ENCODE measurements at regions not wholly inside any gene's neighbourhood (a gene's known extent, or its start where the extent isn't known, plus 50 kb on each side); places are given as distances from the start of the nearest gene placed in this dataset.

GRCh38 chr7:17070231-17070708 is 188.5 kb upstream of the AGR3 start (continued):
- TF ChIP-seq, protein P1, sequence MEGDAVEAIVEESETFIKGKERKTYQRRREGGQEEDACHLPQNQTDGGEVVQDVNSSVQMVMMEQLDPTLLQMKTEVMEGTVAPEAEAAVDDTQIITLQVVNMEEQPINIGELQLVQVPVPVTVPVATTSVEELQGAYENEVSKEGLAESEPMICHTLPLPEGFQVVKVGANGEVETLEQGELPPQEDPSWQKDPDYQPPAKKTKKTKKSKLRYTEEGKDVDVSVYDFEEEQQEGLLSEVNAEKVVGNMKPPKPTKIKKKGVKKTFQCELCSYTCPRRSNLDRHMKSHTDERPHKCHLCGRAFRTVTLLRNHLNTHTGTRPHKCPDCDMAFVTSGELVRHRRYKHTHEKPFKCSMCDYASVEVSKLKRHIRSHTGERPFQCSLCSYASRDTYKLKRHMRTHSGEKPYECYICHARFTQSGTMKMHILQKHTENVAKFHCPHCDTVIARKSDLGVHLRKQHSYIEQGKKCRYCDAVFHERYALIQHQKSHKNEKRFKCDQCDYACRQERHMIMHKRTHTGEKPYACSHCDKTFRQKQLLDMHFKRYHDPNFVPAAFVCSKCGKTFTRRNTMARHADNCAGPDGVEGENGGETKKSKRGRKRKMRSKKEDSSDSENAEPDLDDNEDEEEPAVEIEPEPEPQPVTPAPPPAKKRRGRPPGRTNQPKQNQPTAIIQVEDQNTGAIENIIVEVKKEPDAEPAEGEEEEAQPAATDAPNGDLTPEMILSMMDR (IDR thresholded peaks at IDR 0.05; ENCODE audit: control extremely low read depth in 1 of 3, insufficient read depth in 1 of 3, low read depth in 1 of 3, low read length in 3 of 3), result no peak
- no peak for TF ChIP-seq HDAC2 (IDR thresholded peaks at IDR 0.05; ENCODE audit: borderline replicate concordance in 1 of 2, low read depth in 2 of 2, low read length in 2 of 2)
- TF ChIP-seq NRF1 (IDR thresholded peaks at IDR 0.05; ENCODE audit: low read depth, low read length), result no peak
- TF ChIP-seq RXRA (IDR thresholded peaks at IDR 0.05; ENCODE audit: insufficient read depth, low read depth, low read length), result no peak
- TF ChIP-seq NANOG (IDR thresholded peaks at IDR 0.05; ENCODE audit: insufficient read depth, low read depth, low read length, poor library complexity, severe bottlenecking), result no peak
- TF ChIP-seq SRF (IDR thresholded peaks at IDR 0.05; ENCODE audit: low read depth, low read length), result no peak
- TF ChIP-seq SIN3A (conservative IDR thresholded peaks at IDR 0.05 in 1 of 2, IDR thresholded peaks at IDR 0.05 in 1 of 2; ENCODE audit: low read depth in 1 of 2, low read length in 2 of 2), result no peak
- no peak for TF ChIP-seq TAF1 (IDR thresholded peaks at IDR 0.05; ENCODE audit: low read depth, low read length)
- no peak for TF ChIP-seq BACH1 (IDR thresholded peaks at IDR 0.05; ENCODE audit: low read length)
- TF ChIP-seq SIRT6 (IDR thresholded peaks at IDR 0.05; ENCODE audit: low read length), result no peak
- no peak for TF ChIP-seq CHD1 (IDR thresholded peaks at IDR 0.05; ENCODE audit: low read depth, low read length)
